Liver (tissue), 8 donors: ENCODE measurements at regions not wholly inside any gene's neighbourhood (a gene's known extent, or its start where the extent isn't known, plus 50 kb on each side); places are given as distances from the start of the nearest gene placed in this dataset.

Experiments used
- DNase-seq: peaks from one replicate; pipeline ENCODE4 v3.0.0-alpha.2; 2017; ENCODE audit warnings: low spot score
- H3K27ac ChIP-seq, 2 donors: one replicate each; pipeline ENCODE4 v1.7.0; 2013; ENCODE audit warnings: inconsistent platforms in 2 of 2, low read length in 2 of 2, control low read depth in 1 of 2, low read depth in 1 of 2, mild to moderate bottlenecking in 1 of 2
- H3K27me3 ChIP-seq, 4 donors: one replicate each; pipeline versions ENCODE4 v1.6.1 to v1.7.0; 2013; ENCODE audit warnings: low read length in 3 of 4, inconsistent platforms in 1 of 4, mild to moderate bottlenecking in 1 of 4, moderate library complexity in 1 of 4; ENCODE audit not compliant: control insufficient read depth in 4 of 4, insufficient read depth in 4 of 4
- H3K36me3 ChIP-seq, 4 donors: one replicate each; pipeline versions ENCODE4 v1.6.1 to v1.7.0; 2013; ENCODE audit warnings: low read length in 3 of 4, mild to moderate bottlenecking in 3 of 4, low read depth in 1 of 4, moderate library complexity in 1 of 4; ENCODE audit not compliant: control insufficient read depth in 4 of 4, insufficient read depth in 3 of 4
- H3K4me1 ChIP-seq, 4 donors: one replicate each; pipeline versions ENCODE4 v1.6.1 to v1.7.0; 2013; ENCODE audit warnings: low read length in 3 of 4, mild to moderate bottlenecking in 3 of 4, moderate library complexity in 1 of 4; ENCODE audit not compliant: control insufficient read depth in 4 of 4, insufficient read depth in 4 of 4
- H3K4me3 ChIP-seq, 3 donors: one replicate each; pipeline versions ENCODE4 v1.6.1 to v1.7.0; 2013; ENCODE audit warnings: low read length in 3 of 3, control low read depth in 1 of 3, low read depth in 1 of 3, mild to moderate bottlenecking in 1 of 3
- H3K9ac ChIP-seq, 2 donors: one replicate each; pipeline ENCODE4 v1.7.0; 2013; ENCODE audit warnings: low read length in 2 of 2, mild to moderate bottlenecking in 2 of 2, moderate library complexity in 2 of 2, control low read depth in 1 of 2, low read depth in 1 of 2
- H3K9me3 ChIP-seq, 4 donors: one replicate each; pipeline versions ENCODE4 v1.6.1 to v1.7.0; 2013; ENCODE audit warnings: low read length in 3 of 4; ENCODE audit not compliant: control insufficient read depth in 4 of 4
- ATF3 ChIP-seq: IDR thresholded peaks from 2 replicates; pipeline ENCODE4 v1.6.1; 2016; ENCODE audit warnings: antibody characterized with exemption
- CTCF ChIP-seq: fragments of 150-350 bp; IDR thresholded peaks from 2 replicates; pipeline ENCODE4 v1.5.1; 2017; ENCODE audit warnings: improper control_type of control experiment, low read depth, low read length; ENCODE audit not compliant: missing input control
- EGR1 ChIP-seq, 2 donors: IDR thresholded peaks; 2 replicates each; pipeline ENCODE4 v1.6.1; 2016 to 2018; ENCODE audit warnings: antibody characterized with exemption in 2 of 2, low read depth in 2 of 2
- FOXA1 ChIP-seq: IDR thresholded peaks from 2 replicates; pipeline ENCODE4 v1.6.1; 2016; ENCODE audit warnings: antibody characterized with exemption
- FOXA2 ChIP-seq: IDR thresholded peaks from 2 replicates; pipeline ENCODE4 v1.6.1; 2016; ENCODE audit warnings: antibody characterized with exemption
- GABPA ChIP-seq, 2 donors: IDR thresholded peaks in 1 of 2; conservative IDR thresholded peaks in 1 of 2; 2 replicates each; pipeline ENCODE4 v1.6.1; 2016; ENCODE audit warnings: antibody characterized with exemption in 2 of 2, mild to moderate bottlenecking in 1 of 2, moderate library complexity in 1 of 2
- HNF4A ChIP-seq, 2 donors: conservative IDR thresholded peaks; 2 replicates each; pipeline ENCODE4 v1.6.1; 2016; ENCODE audit warnings: antibody characterized with exemption in 2 of 2, mild to moderate bottlenecking in 2 of 2
- HNF4G ChIP-seq: IDR thresholded peaks from 2 replicates; pipeline ENCODE4 v1.6.1; 2016; ENCODE audit warnings: antibody characterized with exemption
- JUND ChIP-seq, 2 donors: IDR thresholded peaks; 2 replicates each; pipeline ENCODE4 v1.6.1; 2016; ENCODE audit warnings: antibody characterized with exemption in 2 of 2
- MAX ChIP-seq: IDR thresholded peaks from 2 replicates; pipeline ENCODE4 v1.6.1; 2016; ENCODE audit warnings: antibody characterized with exemption
- NR2F2 ChIP-seq: IDR thresholded peaks from 2 replicates; pipeline ENCODE4 v1.6.1; 2016; ENCODE audit warnings: antibody characterized with exemption
- RAD21 ChIP-seq, 2 donors: IDR thresholded peaks; 2 replicates each; pipeline ENCODE4 v1.6.1; 2016; ENCODE audit warnings: antibody characterized with exemption in 2 of 2, mild to moderate bottlenecking in 2 of 2
- REST ChIP-seq: IDR thresholded peaks from 2 replicates; pipeline ENCODE4 v1.6.1; 2016; ENCODE audit warnings: antibody characterized with exemption, mild to moderate bottlenecking
- RXRA ChIP-seq, 2 donors: IDR thresholded peaks; 2 replicates each; pipeline ENCODE4 v1.6.1; 2017 to 2018; ENCODE audit warnings: antibody characterized with exemption in 2 of 2, mild to moderate bottlenecking in 1 of 2
- SP1 ChIP-seq: IDR thresholded peaks from 2 replicates; pipeline ENCODE4 v1.6.1; 2018; ENCODE audit warnings: antibody characterized with exemption, mild to moderate bottlenecking
- TAF1 ChIP-seq: conservative IDR thresholded peaks from 2 replicates; pipeline ENCODE4 v1.6.1; 2016; ENCODE audit warnings: antibody characterized with exemption, mild to moderate bottlenecking
- ZBTB33 ChIP-seq: IDR thresholded peaks from 2 replicates; pipeline ENCODE4 v1.6.1; 2016; ENCODE audit warnings: antibody characterized with exemption
- WGBS: extraction: QIAGEN DNeasy Blood & Tissue Kit; methylation state at CpG from one replicate; pipeline ENCODE4 v1.1.7; 2013; 5-methylcytosine and 5-hydroxymethylcytosine counted together
- donor health status: healthy.
- donor health status: healthy.
- donor health status: healthy.
- donor health status: healthy.
- donor health status: healthy.

GRCh38 chr10:21197838-21198237 lies 300.7 kb upstream of the NEBL start:
- Histone ChIP-seq H3K27me3 (no peaks in the 10 kb centered on the region), H3K9me3 (peaks cover 9 to 16% (median 12%) of the 10 kb centered on the region in 4 donors), H3K4me3 (peak overlapping the region in 2 of 3 donors; percentile 24 to 49), H3K9ac (no peak overlapping the region), H3K36me3 (no peaks in the 10 kb centered on the region), H3K27ac (no peak overlapping the region), H3K4me1 (peaks cover 0 to 2% (median 0%) of the 10 kb centered on the region in 4 donors)
- no peak for DNase-seq
- 75% methylated on average over 3 of the region's 3 CpGs for WGBS
- TF ChIP-seq SP1: no peak
- no peak for TF ChIP-seq NR2F2
- TF ChIP-seq REST: no peak
- no peak for TF ChIP-seq FOXA1
- no peak for TF ChIP-seq FOXA2
- no peak for TF ChIP-seq GABPA (IDR thresholded peaks at IDR 0.05 in 1 of 2, conservative IDR thresholded peaks at IDR 0.05 in 1 of 2)
- no peak for TF ChIP-seq HNF4A (conservative IDR thresholded peaks at IDR 0.05)
- TF ChIP-seq ZBTB33: no peak
- no peak for TF ChIP-seq TAF1
- TF ChIP-seq ATF3: no peak
- TF ChIP-seq RAD21 (IDR thresholded peaks at IDR 0.05): no peak
- TF ChIP-seq EGR1 (IDR thresholded peaks at IDR 0.05; ENCODE audit: low read depth in 2 of 2): no peak
- TF ChIP-seq RXRA (IDR thresholded peaks at IDR 0.05): no peak
- no peak for TF ChIP-seq CTCF
- no peak for TF ChIP-seq JUND (IDR thresholded peaks at IDR 0.05)
- no peak for TF ChIP-seq HNF4G
- TF ChIP-seq MAX: no peak
